Esophagus muscularis mucosa (tissue), 3 donors: ENCODE measurements at regions not wholly inside any gene's neighbourhood (a gene's known extent, or its start where the extent isn't known, plus 50 kb on each side); places are given as distances from the start of the nearest gene placed in this dataset.

ENCODE experiments used
- CTCF ChIP-seq, 3 experiments: fragments of 200-600 bp in 2 of 3; fragments of 450-650 bp in 1 of 3; sonication (generic) in 2 of 3; IDR thresholded peaks; one replicate each; pipeline ENCODE4 v1.5.1; 2017 to 2019; ENCODE audit warnings: antibody characterized with exemption in 3 of 3, mild to moderate bottlenecking in 2 of 3, moderate library complexity in 1 of 3
- POLR2AphosphoS5 ChIP-seq, 2 donors: sonication (generic); formaldehyde crosslinking; IDR thresholded peaks; one replicate each; pipeline ENCODE4 v1.6.1; 2017; ENCODE audit warnings: antibody characterized with exemption in 2 of 2

GRCh38 chr2:41900101-41900577 is 147.7 kb upstream of the PKDCC start:
- TF ChIP-seq CTCF (IDR thresholded peaks at IDR 0.05): no peak
- TF ChIP-seq POLR2AphosphoS5 (IDR thresholded peaks at IDR 0.05): no peak
